GM12874 (cell line): ENCODE measurements at regions not wholly inside any gene's neighbourhood (a gene's known extent, or its start where the extent isn't known, plus 50 kb on each side); places are given as distances from the start of the nearest gene placed in this dataset.

Source experiments
- TF ChIP-seq, protein P1 (sequence below): IDR thresholded peaks from 2 replicates; pipeline ENCODE4 v1.5.1; 2011; ENCODE audit warnings: low read depth, mild to moderate bottlenecking, control low read depth, low read length, moderate library complexity; ENCODE audit not compliant: insufficient read depth

DNA sequence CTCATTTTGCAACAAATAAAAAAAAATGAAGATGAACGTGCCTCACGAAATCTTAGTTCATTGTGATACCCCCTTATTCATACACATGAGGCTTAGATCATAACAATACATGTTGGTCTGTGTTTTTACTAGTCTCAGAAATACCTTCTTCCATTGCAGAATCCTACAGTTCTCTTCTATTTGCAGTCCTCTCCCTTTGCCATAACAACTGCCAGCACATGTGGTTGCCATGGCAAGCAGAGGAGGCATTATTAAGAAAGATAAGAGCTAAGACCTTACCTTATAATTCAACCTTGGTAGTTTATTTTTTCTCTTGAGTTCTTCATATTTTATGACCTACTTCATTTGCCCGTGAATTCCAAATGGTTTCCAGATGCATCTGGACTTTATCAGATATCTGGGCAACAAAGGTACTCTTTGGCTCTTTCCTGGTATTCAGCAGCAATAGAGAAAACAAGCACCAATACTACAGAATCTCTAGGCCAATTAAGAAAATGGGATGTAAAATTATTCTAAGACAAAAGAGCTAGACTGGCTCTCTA, 524.0 kb downstream of the CMPK2 start:
- TF ChIP-seq, protein P1, sequence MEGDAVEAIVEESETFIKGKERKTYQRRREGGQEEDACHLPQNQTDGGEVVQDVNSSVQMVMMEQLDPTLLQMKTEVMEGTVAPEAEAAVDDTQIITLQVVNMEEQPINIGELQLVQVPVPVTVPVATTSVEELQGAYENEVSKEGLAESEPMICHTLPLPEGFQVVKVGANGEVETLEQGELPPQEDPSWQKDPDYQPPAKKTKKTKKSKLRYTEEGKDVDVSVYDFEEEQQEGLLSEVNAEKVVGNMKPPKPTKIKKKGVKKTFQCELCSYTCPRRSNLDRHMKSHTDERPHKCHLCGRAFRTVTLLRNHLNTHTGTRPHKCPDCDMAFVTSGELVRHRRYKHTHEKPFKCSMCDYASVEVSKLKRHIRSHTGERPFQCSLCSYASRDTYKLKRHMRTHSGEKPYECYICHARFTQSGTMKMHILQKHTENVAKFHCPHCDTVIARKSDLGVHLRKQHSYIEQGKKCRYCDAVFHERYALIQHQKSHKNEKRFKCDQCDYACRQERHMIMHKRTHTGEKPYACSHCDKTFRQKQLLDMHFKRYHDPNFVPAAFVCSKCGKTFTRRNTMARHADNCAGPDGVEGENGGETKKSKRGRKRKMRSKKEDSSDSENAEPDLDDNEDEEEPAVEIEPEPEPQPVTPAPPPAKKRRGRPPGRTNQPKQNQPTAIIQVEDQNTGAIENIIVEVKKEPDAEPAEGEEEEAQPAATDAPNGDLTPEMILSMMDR: no peak

DNA sequence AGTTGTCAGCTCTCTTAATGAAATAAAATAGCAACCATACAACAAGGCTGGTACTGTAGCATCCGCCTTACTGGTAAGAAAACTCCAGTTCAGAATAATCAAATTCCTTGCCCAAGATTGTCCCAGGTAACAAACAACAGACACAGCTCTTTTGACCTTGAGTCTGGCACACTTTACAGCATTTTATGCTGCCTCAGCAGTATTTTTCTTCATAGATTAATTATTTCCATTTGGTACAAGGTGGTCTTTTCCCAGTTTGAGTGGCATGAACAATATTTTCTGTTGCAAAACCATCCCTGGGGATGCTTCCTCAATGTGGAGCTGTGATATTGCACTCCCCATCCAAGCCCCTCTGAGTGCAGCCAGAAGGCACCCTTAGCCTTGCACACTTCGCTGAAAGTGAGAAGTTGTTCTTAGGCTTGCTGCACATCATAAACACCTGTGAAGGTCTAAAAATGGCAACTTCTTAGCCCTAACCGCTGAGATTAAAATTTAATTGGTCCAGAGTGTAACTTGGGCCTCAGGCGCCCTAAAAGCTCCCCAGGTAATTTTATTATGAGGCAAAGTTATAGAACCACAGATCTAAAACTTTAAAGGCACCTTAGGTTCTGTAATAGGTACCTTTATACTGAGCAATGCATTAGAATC, 523.3 kb downstream of the CMPK2 start:
- TF ChIP-seq, protein P1: no peak

DNA sequence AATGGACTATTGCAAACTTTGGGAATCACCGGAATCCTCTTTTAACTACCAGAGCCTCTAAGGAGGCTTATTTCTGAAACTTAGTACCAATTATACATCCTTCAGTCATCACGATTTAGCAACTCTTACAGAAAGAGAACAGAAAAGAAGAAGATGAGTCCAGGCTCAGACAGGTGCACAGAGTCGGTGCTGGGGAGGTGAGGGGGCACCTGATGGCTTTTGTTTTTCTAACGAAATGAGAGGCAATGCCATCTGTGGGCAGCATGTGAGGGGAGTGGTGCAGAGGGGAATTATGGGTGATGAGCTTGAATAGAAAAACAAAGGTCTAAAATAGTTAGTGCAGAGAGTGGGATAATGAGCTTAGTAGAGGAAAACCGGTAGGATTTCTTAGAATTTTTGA, 522.6 kb downstream of the CMPK2 start:
- TF ChIP-seq, protein P1: no peak

DNA sequence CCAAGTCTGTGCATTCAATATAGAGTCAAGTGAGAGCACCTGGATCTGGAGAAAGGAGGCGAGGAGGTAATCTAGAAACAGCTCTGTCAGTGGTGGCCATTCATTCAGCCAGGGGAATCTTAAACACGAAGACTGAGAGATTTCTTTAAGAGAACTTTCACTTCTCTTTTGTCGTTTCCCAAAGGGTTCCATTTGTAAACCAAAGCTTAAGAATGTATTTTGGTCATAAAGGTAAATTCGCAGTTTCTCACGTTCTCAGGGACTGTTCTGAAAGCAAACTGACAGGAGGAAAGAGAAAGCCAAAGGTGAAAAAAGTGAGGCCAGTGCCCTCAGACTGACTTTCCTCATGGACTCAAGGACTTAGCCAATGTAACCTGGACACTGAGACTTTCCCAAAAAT, 513.5 kb downstream of the CMPK2 start:
- TF ChIP-seq, protein P1: no peak

DNA sequence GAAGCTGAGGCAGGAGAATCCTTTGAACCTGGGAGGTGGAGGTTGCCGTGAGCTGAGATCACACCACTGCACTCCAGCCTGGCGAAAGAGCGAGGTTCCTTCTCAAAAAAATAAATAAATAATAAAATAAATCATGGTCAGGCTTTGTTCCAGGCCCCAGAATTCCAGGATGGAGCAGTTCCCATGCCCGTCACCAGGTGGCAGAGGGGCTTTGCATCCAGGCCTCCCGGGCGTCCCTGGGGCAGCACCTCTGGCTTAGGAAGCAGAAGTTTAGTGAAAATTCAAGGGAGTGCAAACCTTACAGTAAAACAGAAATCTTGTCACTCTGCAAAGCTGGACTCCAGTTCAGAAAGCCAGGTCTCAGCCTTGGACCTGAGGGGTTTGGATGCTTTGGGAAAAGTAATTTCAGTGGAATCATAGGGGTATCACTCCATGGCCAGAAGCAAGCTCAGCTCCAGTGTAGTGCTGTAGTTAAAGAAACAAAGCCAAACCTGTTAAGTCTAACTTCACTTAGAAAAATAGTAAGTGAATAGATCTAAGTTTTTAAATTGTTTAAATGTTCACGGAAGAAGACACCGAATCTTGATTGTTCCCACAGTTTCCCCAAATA, 512.7 kb downstream of the CMPK2 start:
- TF ChIP-seq, protein P1: no peak

DNA sequence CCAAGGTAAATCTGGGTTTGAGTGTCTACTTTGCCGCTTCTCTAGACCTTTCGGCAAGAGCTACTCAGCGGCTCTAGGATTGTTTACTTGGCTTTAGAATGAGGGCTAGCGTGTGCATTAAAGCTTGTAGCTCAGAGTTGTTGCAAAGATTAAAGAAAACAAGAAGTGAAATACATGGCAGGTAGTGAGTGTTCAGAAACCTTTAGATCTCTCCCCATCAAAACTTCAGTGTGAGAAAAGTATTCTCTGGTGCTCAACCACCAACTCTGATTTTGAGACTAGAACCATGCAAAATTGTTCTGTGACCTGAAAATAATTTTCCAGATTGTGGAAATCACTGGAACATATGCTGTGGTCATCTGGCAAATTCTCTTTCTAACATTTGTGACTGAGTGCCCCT, 512.0 kb downstream of the CMPK2 start:
- TF ChIP-seq, protein P1: no peak

DNA sequence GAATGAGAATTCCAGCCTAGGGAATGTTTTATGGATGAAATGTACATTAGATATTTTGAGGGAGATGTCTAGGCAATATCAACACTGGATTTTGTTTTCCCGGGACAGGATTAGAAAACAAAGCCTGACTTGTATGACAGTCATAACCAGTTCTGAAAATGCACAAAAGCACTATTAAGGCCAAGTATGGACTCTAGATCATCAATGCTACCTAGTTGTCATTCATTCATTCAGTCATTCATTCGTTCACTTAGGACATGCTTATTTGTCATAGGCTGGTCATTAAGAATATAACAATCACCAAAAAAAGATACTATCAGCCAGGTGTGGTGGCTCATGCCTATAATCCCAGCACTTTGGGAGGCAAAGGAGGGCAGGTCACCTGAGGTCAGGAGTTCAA, 511.2 kb downstream of the CMPK2 start:
- TF ChIP-seq, protein P1: no peak
